ENCODE measurements at regions not wholly inside any gene's neighbourhood (a gene's known extent, or its start where the extent isn't known, plus 50 kb on each side); places are given as distances from the start of the nearest gene placed in this dataset.

GRCh38 chr7:25963733-25964132 lies 188.3 kb upstream of the NFE2L3 start:
- TF ChIP-seq, protein P1, sequence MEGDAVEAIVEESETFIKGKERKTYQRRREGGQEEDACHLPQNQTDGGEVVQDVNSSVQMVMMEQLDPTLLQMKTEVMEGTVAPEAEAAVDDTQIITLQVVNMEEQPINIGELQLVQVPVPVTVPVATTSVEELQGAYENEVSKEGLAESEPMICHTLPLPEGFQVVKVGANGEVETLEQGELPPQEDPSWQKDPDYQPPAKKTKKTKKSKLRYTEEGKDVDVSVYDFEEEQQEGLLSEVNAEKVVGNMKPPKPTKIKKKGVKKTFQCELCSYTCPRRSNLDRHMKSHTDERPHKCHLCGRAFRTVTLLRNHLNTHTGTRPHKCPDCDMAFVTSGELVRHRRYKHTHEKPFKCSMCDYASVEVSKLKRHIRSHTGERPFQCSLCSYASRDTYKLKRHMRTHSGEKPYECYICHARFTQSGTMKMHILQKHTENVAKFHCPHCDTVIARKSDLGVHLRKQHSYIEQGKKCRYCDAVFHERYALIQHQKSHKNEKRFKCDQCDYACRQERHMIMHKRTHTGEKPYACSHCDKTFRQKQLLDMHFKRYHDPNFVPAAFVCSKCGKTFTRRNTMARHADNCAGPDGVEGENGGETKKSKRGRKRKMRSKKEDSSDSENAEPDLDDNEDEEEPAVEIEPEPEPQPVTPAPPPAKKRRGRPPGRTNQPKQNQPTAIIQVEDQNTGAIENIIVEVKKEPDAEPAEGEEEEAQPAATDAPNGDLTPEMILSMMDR (IDR thresholded peaks at IDR 0.05; ENCODE audit: control insufficient read depth, insufficient read depth, low read depth, low read length, missing control alignments): no peak
- no peak overlapping the region for H3K4me3 ChIP-seq (ENCODE audit: control insufficient read depth, low read depth, low read length)
- DNase-seq (ENCODE audit: low read depth): no peak

DNA sequence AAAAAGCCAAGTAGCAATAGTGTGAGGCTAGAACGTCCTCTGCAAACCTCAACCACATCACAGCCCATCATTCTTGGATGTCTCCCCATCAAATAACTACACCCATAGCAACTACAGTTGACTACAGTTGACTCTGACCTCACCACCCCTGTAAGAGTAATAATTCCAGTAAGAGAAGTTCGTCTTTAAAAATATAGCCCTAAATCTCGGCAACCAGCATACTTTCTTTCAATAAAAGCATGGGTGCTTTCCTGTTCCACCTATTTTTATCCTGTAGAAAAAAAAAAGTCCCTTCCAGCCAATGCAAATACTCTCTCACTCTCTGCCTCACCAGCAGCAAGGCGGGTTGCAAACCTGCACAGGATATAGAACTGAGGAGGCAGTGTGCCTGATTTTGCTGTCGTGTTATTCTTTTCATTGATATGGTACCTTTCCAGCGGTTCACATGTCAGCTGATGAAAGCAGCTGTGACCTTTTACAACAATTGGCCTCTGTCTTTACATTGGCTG lies 187.5 kb upstream of the NFE2L3 start:
- no peak overlapping the region for H3K4me3 ChIP-seq (ENCODE audit: control insufficient read depth, low read depth, low read length)
- DNase-seq (ENCODE audit: low read depth): no peak
- TF ChIP-seq, protein P1 (IDR thresholded peaks at IDR 0.05; ENCODE audit: control insufficient read depth, insufficient read depth, low read depth, low read length, missing control alignments): no peak

DNA sequence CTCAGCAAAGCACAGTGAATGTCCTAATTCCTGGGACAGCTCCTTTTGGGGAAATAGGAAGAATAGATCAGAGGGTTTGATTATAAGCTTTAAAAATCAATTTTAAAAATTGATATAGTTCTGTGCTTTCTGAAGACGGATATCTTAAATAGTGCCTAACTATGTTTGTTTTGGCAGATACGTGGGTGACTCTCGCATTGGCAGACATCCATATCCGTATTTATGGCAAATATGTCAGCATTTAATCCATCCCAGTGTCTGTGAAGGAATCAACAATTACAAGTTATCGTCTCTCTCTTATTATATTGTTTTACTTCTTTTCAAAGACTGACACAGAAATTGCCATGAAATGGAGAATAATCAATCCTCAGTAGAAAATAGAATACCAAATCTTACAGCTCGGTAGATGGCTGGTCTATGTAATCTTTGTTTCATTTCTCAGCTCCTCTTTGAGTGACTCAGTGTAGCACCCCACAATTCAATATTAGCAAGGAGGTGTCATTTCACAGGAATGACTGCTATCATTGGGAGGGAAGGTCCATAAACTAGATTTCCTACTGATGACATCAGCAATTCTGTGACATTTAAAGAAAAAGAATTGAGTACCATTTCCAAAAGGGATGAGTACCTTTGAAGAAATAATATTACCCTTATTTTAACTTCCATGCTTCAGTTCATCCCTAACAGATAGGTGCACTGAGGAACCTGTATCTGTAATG lies 186.4 kb upstream of the NFE2L3 start:
- TF ChIP-seq, protein P1 (IDR thresholded peaks at IDR 0.05; ENCODE audit: control insufficient read depth, insufficient read depth, low read depth, low read length, missing control alignments): no peak
- DNase-seq (ENCODE audit: low read depth): no peak

GRCh38 chr7:25966469-25966868 lies 185.5 kb upstream of the NFE2L3 start:
- TF ChIP-seq, protein P1 (IDR thresholded peaks at IDR 0.05; ENCODE audit: control insufficient read depth, insufficient read depth, low read depth, low read length, missing control alignments): no peak
- DNase-seq (ENCODE audit: low read depth): no peak
- no peak overlapping the region for H3K4me3 ChIP-seq (ENCODE audit: control insufficient read depth, low read depth, low read length)

More for the DNA sequence above, 186.4 kb upstream of the NFE2L3 start:
- H3K4me3 ChIP-seq (ENCODE audit: control insufficient read depth, low read depth, low read length): no peak overlapping the region

DNA sequence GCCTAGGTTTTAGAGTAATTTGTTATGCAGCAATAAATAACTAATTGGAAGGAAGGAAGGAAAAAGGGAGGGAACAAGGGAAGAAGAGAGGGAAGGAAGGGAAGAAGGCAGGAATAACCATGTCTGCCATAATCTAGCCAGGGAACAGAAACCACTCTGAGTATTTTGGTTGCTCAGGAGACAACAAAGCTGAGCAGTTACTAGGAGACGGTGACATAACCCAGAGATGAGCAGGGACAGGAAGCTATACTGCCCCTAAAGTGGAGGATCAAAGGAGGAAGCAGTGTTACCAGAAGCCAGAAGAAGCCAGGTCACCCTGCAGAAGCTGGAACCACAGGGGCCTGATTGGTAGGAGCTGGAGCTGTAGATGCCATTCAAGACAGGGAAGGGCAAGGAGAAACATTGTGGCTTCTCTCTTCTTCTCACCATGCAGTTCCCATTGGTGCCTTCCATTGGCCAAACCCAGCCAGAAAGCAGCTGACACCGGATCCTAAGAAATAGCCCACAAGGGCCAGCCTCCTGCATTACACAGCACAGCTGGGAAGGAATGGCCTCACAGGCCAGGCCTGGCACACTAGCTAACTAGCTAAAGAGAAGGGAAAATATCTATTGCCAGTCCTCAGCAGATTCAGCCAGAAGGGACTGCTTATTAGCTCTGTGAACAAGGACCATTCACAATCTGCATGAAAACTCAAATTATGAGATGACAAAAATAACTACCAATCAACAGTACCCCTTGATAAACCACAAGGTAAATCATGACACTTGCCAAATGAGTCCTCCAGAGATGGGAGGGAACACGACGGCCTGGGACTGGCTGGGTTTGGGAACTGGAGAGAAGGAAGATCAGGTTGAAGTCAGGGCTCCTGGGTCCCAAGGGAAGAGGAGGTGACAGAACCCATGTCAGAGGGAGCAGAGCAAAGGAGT lies 184.5 kb upstream of the NFE2L3 start:
- TF ChIP-seq, protein P1 (IDR thresholded peaks at IDR 0.05; ENCODE audit: control insufficient read depth, insufficient read depth, low read depth, low read length, missing control alignments): no peak
- H3K4me3 ChIP-seq (ENCODE audit: control insufficient read depth, low read depth, low read length): no peak overlapping the region
- DNase-seq (ENCODE audit: low read depth): no peak

GRCh38 chr7:25968205-25968993 lies 183.6 kb upstream of the NFE2L3 start:
- DNase-seq (ENCODE audit: low read depth): no peak
- H3K4me3 ChIP-seq (ENCODE audit: control insufficient read depth, low read depth, low read length): no peak overlapping the region
- TF ChIP-seq, protein P1 (IDR thresholded peaks at IDR 0.05; ENCODE audit: control insufficient read depth, insufficient read depth, low read depth, low read length, missing control alignments): no peak
